Liver (tissue), 8 donors: ENCODE measurements at regions not wholly inside any gene's neighbourhood (a gene's known extent, or its start where the extent isn't known, plus 50 kb on each side); places are given as distances from the start of the nearest gene placed in this dataset.

Experiments
- DNase-seq: peaks from one replicate; pipeline ENCODE4 v3.0.0-alpha.2; 2017; ENCODE audit warnings: low spot score
- H3K27ac ChIP-seq, 2 donors: one replicate each; pipeline ENCODE4 v1.7.0; 2013; ENCODE audit warnings: inconsistent platforms in 2 of 2, low read length in 2 of 2, control low read depth in 1 of 2, low read depth in 1 of 2, mild to moderate bottlenecking in 1 of 2
- H3K27me3 ChIP-seq, 4 donors: one replicate each; pipeline versions ENCODE4 v1.6.1 to v1.7.0; 2013; ENCODE audit warnings: low read length in 3 of 4, inconsistent platforms in 1 of 4, mild to moderate bottlenecking in 1 of 4, moderate library complexity in 1 of 4; ENCODE audit not compliant: control insufficient read depth in 4 of 4, insufficient read depth in 4 of 4
- H3K36me3 ChIP-seq, 4 donors: one replicate each; pipeline versions ENCODE4 v1.6.1 to v1.7.0; 2013; ENCODE audit warnings: low read length in 3 of 4, mild to moderate bottlenecking in 3 of 4, low read depth in 1 of 4, moderate library complexity in 1 of 4; ENCODE audit not compliant: control insufficient read depth in 4 of 4, insufficient read depth in 3 of 4
- H3K4me1 ChIP-seq, 4 donors: one replicate each; pipeline versions ENCODE4 v1.6.1 to v1.7.0; 2013; ENCODE audit warnings: low read length in 3 of 4, mild to moderate bottlenecking in 3 of 4, moderate library complexity in 1 of 4; ENCODE audit not compliant: control insufficient read depth in 4 of 4, insufficient read depth in 4 of 4
- H3K4me3 ChIP-seq, 3 donors: one replicate each; pipeline versions ENCODE4 v1.6.1 to v1.7.0; 2013; ENCODE audit warnings: low read length in 3 of 3, control low read depth in 1 of 3, low read depth in 1 of 3, mild to moderate bottlenecking in 1 of 3
- H3K9ac ChIP-seq, 2 donors: one replicate each; pipeline ENCODE4 v1.7.0; 2013; ENCODE audit warnings: low read length in 2 of 2, mild to moderate bottlenecking in 2 of 2, moderate library complexity in 2 of 2, control low read depth in 1 of 2, low read depth in 1 of 2
- H3K9me3 ChIP-seq, 4 donors: one replicate each; pipeline versions ENCODE4 v1.6.1 to v1.7.0; 2013; ENCODE audit warnings: low read length in 3 of 4; ENCODE audit not compliant: control insufficient read depth in 4 of 4
- ATF3 ChIP-seq: IDR thresholded peaks from 2 replicates; pipeline ENCODE4 v1.6.1; 2016; ENCODE audit warnings: antibody characterized with exemption
- CTCF ChIP-seq: fragments of 150-350 bp; IDR thresholded peaks from 2 replicates; pipeline ENCODE4 v1.5.1; 2017; ENCODE audit warnings: improper control_type of control experiment, low read depth, low read length; ENCODE audit not compliant: missing input control
- EGR1 ChIP-seq, 2 donors: IDR thresholded peaks; 2 replicates each; pipeline ENCODE4 v1.6.1; 2016 to 2018; ENCODE audit warnings: antibody characterized with exemption in 2 of 2, low read depth in 2 of 2
- FOXA1 ChIP-seq: IDR thresholded peaks from 2 replicates; pipeline ENCODE4 v1.6.1; 2016; ENCODE audit warnings: antibody characterized with exemption
- FOXA2 ChIP-seq: IDR thresholded peaks from 2 replicates; pipeline ENCODE4 v1.6.1; 2016; ENCODE audit warnings: antibody characterized with exemption
- GABPA ChIP-seq, 2 donors: IDR thresholded peaks in 1 of 2; conservative IDR thresholded peaks in 1 of 2; 2 replicates each; pipeline ENCODE4 v1.6.1; 2016; ENCODE audit warnings: antibody characterized with exemption in 2 of 2, mild to moderate bottlenecking in 1 of 2, moderate library complexity in 1 of 2
- HNF4A ChIP-seq, 2 donors: conservative IDR thresholded peaks; 2 replicates each; pipeline ENCODE4 v1.6.1; 2016; ENCODE audit warnings: antibody characterized with exemption in 2 of 2, mild to moderate bottlenecking in 2 of 2
- HNF4G ChIP-seq: IDR thresholded peaks from 2 replicates; pipeline ENCODE4 v1.6.1; 2016; ENCODE audit warnings: antibody characterized with exemption
- JUND ChIP-seq, 2 donors: IDR thresholded peaks; 2 replicates each; pipeline ENCODE4 v1.6.1; 2016; ENCODE audit warnings: antibody characterized with exemption in 2 of 2
- MAX ChIP-seq: IDR thresholded peaks from 2 replicates; pipeline ENCODE4 v1.6.1; 2016; ENCODE audit warnings: antibody characterized with exemption
- NR2F2 ChIP-seq: IDR thresholded peaks from 2 replicates; pipeline ENCODE4 v1.6.1; 2016; ENCODE audit warnings: antibody characterized with exemption
- RAD21 ChIP-seq, 2 donors: IDR thresholded peaks; 2 replicates each; pipeline ENCODE4 v1.6.1; 2016; ENCODE audit warnings: antibody characterized with exemption in 2 of 2, mild to moderate bottlenecking in 2 of 2
- REST ChIP-seq: IDR thresholded peaks from 2 replicates; pipeline ENCODE4 v1.6.1; 2016; ENCODE audit warnings: antibody characterized with exemption, mild to moderate bottlenecking
- RXRA ChIP-seq, 2 donors: IDR thresholded peaks; 2 replicates each; pipeline ENCODE4 v1.6.1; 2017 to 2018; ENCODE audit warnings: antibody characterized with exemption in 2 of 2, mild to moderate bottlenecking in 1 of 2
- SP1 ChIP-seq: IDR thresholded peaks from 2 replicates; pipeline ENCODE4 v1.6.1; 2018; ENCODE audit warnings: antibody characterized with exemption, mild to moderate bottlenecking
- TAF1 ChIP-seq: conservative IDR thresholded peaks from 2 replicates; pipeline ENCODE4 v1.6.1; 2016; ENCODE audit warnings: antibody characterized with exemption, mild to moderate bottlenecking
- YY1 ChIP-seq: IDR thresholded peaks from 2 replicates; pipeline ENCODE4 v1.6.1; 2016; ENCODE audit warnings: antibody characterized with exemption, mild to moderate bottlenecking
- ZBTB33 ChIP-seq: IDR thresholded peaks from 2 replicates; pipeline ENCODE4 v1.6.1; 2016; ENCODE audit warnings: antibody characterized with exemption
- WGBS: extraction: QIAGEN DNeasy Blood & Tissue Kit; methylation state at CpG from one replicate; pipeline ENCODE4 v1.1.7; 2013; 5-methylcytosine and 5-hydroxymethylcytosine counted together
- donor health status: healthy.
- donor health status: healthy.
- donor health status: healthy.
- donor health status: healthy.
- donor health status: healthy.

GRCh38 chr1:62995173-62995572, 211.2 kb downstream of the ATG4C start:
- no peak for DNase-seq
- 89% methylated on average over 4 of the region's 4 CpGs for WGBS
- Histone ChIP-seq H3K27me3 (peaks cover 0 to 5% (median 0%) of the 10 kb centered on the region in 4 donors), H3K9me3 (no peaks in the 10 kb centered on the region), H3K27ac (no peak overlapping the region), H3K36me3 (no peaks in the 10 kb centered on the region), H3K9ac (no peak overlapping the region), H3K4me3 (no peak overlapping the region), H3K4me1 (no peaks in the 10 kb centered on the region)
- no peak for TF ChIP-seq RAD21 (IDR thresholded peaks at IDR 0.05)
- no peak for TF ChIP-seq GABPA (IDR thresholded peaks at IDR 0.05 in 1 of 2, conservative IDR thresholded peaks at IDR 0.05 in 1 of 2)
- no peak for TF ChIP-seq FOXA1
- no peak for TF ChIP-seq EGR1 (IDR thresholded peaks at IDR 0.05; ENCODE audit: low read depth in 2 of 2)
- TF ChIP-seq ATF3 = no peak
- TF ChIP-seq SP1 = no peak
- no peak for TF ChIP-seq HNF4A (conservative IDR thresholded peaks at IDR 0.05)
- no peak for TF ChIP-seq JUND (IDR thresholded peaks at IDR 0.05)

- no peak for TF ChIP-seq YY1
- TF ChIP-seq FOXA2 = no peak
- TF ChIP-seq EGR1 (IDR thresholded peaks at IDR 0.05; ENCODE audit: low read depth in 2 of 2) = no peak
- TF ChIP-seq REST = no peak
- TF ChIP-seq HNF4A (conservative IDR thresholded peaks at IDR 0.05) = no peak
- TF ChIP-seq JUND (IDR thresholded peaks at IDR 0.05) = no peak
- TF ChIP-seq SP1 = no peak
- no peak for TF ChIP-seq MAX
- TF ChIP-seq NR2F2 = no peak
- TF ChIP-seq CTCF = no peak
- no peak for TF ChIP-seq RAD21 (IDR thresholded peaks at IDR 0.05)
- TF ChIP-seq FOXA1 = no peak
- TF ChIP-seq ZBTB33 = no peak
- TF ChIP-seq HNF4G = no peak
- TF ChIP-seq GABPA (IDR thresholded peaks at IDR 0.05 in 1 of 2, conservative IDR thresholded peaks at IDR 0.05 in 1 of 2) = no peak
- no peak for TF ChIP-seq ATF3
- no peak for TF ChIP-seq RXRA (IDR thresholded peaks at IDR 0.05)
- TF ChIP-seq TAF1 = no peak
- no peaks in the 10 kb centered on the region for H3K27me3 ChIP-seq
These were observed 214.0 kb downstream of the ATG4C start for GRCh38 chr1:62997884-62998283.

More at GRCh38 chr1:62997884-62998283, 214.0 kb downstream of the ATG4C start:
- H3K4me1 ChIP-seq = peaks cover 0 to 2% (median 0%) of the 10 kb centered on the region in 4 donors
- H3K27ac ChIP-seq = no peak overlapping the region
- H3K9ac ChIP-seq = no peak overlapping the region
- WGBS = 76% methylated on average over 5 of the region's 5 CpGs
- H3K4me3 ChIP-seq = no peak overlapping the region
- no peak for DNase-seq
- no peaks in the 10 kb centered on the region for H3K9me3 ChIP-seq
- no peaks in the 10 kb centered on the region for H3K36me3 ChIP-seq
